ENCODE measurements at regions not wholly inside any gene's neighbourhood (a gene's known extent, or its start where the extent isn't known, plus 50 kb on each side); places are given as distances from the start of the nearest gene placed in this dataset.

- TF ChIP-seq CTCF (tag by site-specific recombination; IDR thresholded peaks at IDR 0.05) (no peak), ZNF394 (tag by site-specific recombination; IDR thresholded peaks at IDR 0.05; ENCODE audit: borderline replicate concordance) (no peak), ATF2 (tag by site-specific recombination; IDR thresholded peaks at IDR 0.05; ENCODE audit: low read depth) (no peak), ZNF660 (tag by site-specific recombination; IDR thresholded peaks at IDR 0.05) (no peak), ZNF529 (tag by site-specific recombination; IDR thresholded peaks at IDR 0.05; ENCODE audit: insufficient replicate concordance) (no peak), MZF1 (tag by site-specific recombination; IDR thresholded peaks at IDR 0.05; ENCODE audit: borderline replicate concordance) (no peak), KLF1 (tag by site-specific recombination; IDR thresholded peaks at IDR 0.05) (no peak), HOXA7 (CRISPR knock-in tag; IDR thresholded peaks at IDR 0.05; ENCODE audit: borderline replicate concordance) (no peak), ZNF747 (tag by site-specific recombination; IDR thresholded peaks at IDR 0.05) (no peak)
Measured at GRCh38 chr13:104847922-104848321, 1687.5 kb downstream of the EFNB2 start.
